HG02938 (cell line): ENCODE measurements at regions not wholly inside any gene's neighbourhood (a gene's known extent, or its start where the extent isn't known, plus 50 kb on each side); places are given as distances from the start of the nearest gene placed in this dataset.

Experiments used
- ATAC-seq: cut with Tn5 transposase; IDR thresholded peaks from one replicate; pipeline ENCODE4 v1.9.1; 2021; ENCODE audit warnings: mild to moderate bottlenecking, moderate library complexity; ENCODE audit not compliant: unreplicated experiment

DNA sequence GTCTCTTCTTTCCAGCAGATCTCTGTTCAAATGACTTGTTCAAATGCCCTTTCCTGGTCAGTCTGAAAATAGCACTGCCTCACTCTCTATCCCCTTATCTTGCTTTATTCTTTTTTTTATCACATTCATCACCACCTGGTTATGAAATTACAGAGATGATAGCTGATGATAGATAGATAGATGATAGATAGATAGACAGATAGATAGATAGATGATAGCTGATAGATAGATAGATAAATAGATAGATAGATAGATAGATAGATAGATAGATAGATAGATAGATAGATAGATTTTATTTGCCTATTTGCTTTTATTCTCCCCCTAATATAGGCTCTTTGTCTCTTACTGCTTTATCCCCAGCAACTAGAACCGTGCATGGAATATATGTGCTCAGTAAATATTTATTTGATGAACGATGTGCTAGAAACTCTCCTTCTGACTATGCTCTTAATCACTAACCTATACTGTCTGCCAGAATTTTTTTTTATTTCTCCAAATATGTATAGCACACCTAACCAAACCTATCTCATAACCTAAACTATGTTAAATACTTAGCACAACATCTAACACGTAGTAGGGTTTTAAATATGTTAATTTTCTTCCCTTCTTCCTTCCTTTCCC, 372.8 kb upstream of the DUSP10 start:
- no peak for ATAC-seq

DNA sequence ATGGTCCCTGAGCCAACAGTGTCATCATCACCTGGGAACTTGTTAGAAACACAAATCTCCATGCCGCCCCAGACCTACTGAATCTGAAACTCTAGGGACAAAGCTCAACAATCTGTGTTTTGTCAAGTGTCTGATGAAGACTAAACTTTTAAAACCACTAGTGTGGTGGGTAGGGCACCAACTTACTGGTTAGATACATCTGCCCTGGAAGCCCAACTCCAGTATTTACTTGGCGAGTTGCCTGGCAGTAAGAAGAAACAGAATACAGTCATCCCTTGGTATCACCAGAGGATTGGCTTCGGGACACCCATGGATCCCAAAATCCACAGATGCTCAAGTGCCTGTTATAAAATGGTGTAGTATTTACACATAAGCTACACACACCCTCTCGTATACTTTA, 367.9 kb upstream of the DUSP10 start:
- ATAC-seq, result no peak

DNA sequence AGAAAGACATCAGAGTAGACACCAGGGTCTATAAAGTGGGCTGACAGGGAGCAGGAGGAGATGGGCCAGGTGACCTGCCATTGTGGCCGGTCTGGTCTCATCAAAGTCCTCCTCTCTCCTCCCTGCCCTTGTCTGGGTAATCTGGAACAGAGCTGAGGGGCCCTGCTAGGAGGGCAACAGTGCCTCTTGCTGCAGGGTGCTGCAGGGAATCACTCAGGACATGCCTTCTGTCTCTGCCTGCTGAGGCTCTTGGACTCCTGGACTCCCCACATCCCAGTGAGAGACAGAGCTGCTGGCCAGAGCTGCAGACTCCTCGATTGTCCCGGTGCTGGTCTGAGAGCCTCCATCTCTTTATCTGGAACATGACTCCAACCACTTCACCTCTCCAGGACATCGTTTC, 366.1 kb upstream of the DUSP10 start:
- no peak for ATAC-seq

DNA sequence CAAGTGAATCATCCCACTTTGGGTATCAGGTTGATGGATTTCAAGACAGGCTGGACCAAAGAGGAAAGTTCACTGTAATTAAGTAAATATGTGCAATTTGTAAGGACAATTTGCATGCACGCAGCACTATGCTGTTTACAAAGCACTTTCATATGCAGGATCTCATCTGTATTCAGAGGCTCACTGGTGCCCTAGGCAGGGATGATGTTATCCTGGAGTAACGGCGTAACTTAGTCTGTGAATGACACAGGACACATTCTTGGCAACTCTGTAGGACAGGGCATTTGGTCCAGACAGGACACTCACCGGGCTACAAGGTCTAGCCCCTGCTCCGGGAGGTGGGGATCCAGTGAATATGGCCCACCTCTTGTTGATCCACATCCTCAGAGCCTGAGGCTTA, 365.4 kb upstream of the DUSP10 start:
- ATAC-seq, result no peak

DNA sequence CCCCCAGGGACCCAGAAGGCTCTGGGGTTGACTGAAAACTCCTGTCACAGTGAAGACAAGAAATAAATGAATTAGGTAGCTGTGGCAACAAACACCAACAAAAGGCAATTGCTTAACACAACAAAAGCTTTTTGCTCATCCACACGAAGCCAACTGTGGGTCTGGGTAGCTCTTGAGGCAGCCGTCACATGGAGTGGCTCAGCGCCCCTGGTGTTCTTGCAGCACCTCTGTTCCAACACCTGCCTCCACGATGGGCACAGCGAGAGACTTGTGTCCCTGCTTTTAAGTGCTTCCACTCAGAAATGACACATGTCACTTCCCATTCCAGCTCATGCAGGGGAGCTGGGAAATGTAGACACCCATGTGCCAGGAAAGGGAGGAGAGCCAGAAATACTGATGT, 364.5 kb upstream of the DUSP10 start:
- ATAC-seq, result no peak

DNA sequence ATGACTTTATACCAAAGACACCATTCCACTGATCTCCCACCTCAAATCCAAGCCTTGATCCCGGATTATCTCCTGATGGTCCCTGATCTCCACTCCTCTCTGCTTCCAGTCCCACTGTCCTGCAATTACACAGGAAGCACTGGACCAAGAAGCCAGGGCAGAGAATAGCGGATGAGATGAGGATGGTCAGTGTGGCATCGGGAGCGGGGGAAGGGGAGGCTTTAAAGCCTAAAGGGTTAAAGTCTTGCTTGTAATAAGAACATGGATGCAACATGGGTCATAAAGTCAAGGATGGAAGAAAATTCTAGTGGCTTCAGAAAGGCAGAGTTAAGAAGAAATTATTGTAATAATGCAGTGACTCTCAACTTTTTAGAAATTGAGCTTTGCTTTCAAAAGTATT, 364.0 kb upstream of the DUSP10 start:
- no peak for ATAC-seq

DNA sequence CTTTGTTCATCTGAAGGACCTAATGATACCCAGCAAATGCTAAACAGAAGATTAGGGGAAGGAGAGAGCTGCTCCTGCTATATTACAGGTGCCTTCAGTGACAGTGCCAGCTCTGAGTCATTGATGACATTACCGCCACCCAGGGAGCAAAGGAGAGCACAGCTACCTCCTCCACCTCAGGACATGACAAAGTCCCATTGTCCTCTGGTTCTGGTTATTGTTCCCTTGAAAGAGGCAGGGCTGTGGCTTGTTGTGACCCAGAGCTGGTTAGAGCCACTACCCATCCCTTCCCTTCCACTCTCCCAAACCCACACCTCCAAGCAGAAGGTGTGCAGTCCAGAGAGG, 363.5 kb upstream of the DUSP10 start:
- no peak for ATAC-seq

DNA sequence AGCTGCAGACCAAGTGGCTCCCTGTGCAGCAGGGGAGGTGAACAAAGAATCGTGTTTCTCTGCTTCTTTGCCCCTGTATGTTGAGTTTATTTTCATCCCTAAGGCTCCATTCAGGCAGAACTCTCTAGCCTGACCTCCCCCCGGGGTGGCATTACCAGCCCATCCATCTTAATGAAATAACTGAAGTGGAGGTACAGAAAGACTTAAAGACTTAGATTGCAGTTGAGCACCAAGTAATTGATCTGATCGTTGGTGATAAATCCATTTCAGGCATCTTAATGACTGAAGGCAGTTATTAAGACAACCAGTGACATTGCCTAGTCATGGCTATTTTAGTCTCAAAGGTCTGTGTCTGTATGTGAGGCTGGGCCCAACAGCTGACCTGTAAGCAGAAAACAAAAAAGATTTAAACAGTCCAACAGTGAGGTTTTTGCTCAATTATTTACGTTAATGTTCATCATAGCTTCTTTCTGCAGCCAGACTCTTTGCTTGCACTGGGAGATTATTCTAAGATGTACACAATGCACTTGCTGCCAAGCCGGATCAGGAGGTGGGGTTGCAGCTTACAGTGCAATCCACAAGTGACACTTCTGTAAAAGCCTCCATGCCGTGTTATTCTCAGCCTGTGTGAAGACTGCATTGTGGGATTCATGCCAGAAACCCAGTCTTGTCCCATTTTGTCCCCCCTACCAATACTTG, 363.0 kb upstream of the DUSP10 start:
- no peak for ATAC-seq

DNA sequence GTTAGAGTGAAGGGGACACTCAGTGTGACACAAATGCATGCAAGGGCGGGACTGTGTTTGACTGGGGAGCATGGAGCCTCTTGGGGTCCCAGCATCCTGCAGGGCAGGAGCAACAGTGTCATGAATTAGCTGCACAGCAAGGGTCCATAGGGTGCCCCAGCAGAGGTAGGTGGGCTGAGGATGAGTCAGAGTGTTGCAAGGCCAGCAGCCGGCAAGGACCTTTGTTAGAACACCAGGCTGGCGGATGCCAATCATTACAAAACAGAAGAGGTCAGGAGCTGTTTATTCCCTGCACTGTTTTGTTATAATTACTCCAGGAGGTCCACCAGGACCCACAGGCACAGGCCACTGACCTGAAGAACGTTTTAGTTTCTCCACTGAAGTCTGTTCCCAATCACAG, 362.2 kb upstream of the DUSP10 start:
- no peak for ATAC-seq

DNA sequence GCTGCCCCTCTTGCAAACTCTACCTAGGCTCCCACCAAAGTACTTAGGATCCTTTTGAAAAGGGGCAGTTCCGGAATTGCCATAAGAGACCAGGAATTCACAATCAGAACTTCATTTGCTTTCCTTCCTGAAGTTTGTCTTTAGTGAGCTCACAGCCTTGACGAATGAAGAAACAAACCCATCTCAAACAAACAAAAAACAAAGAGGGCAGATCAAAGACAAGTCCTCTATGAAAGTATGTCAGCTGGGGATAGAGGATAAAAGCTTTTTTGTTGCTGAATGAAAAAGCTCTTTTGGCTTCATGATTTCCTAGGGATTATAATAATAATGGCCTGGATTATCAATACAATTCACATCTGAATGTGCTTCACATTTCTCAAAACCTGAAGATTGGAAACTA, 357.9 kb upstream of the DUSP10 start:
- ATAC-seq, result no peak

DNA sequence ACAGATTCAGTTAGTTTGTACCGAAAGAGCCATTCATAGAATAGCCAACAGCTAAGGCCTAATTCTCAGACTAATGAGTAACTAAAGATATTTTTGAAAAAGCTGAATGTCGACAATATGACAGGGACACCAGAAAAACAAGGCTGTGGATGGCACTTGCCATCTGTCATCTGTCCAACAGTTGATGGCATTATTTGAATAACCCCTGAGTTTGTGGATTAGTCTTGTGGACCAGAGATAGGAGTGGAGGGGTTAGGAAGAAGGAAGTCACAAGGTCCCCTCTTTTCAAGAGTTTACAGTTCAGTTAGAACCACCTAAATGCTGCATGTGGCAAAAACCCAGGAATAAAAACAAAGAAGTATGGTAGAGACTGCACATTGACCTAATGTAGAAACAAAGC, 356.5 kb upstream of the DUSP10 start:
- ATAC-seq, result no peak

DNA sequence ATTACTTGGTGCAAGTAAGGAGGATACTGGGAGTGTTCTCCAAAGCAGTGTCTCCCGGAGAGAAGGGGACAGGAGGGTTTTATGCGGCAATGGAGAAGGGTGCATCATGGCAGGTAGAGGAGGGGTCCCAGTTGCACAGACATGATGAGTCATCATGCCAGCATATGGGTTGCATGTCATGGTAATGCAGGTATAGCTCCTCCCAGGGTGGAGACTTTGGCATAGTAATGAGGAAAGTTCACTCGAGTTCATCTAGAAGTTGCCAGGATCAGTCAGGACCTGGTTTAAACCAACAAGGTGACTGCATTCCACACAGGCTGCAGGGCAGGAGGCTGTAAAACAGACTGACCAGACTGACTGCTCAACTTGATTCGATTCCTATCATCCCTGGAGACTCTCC, 355.7 kb upstream of the DUSP10 start:
- ATAC-seq, result no peak

DNA sequence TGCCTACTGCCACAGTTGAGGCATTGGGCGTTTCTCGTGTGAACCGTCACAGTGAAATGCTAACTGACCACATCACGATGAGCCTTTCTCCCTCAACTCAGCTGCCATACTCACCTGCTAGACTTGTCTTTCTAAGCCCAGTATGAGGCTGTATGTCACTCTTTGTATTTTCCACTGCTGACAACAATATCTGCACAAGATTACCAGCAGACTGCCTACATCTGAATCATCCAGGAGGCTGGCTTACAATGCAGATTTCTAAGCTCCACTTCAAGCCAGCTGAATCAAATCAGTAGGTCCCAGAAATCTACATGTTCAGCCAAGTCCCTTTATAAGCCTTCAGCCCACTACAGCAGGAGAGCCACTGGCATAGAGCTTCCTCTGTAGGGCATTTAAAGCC, 355.0 kb upstream of the DUSP10 start:
- no peak for ATAC-seq

DNA sequence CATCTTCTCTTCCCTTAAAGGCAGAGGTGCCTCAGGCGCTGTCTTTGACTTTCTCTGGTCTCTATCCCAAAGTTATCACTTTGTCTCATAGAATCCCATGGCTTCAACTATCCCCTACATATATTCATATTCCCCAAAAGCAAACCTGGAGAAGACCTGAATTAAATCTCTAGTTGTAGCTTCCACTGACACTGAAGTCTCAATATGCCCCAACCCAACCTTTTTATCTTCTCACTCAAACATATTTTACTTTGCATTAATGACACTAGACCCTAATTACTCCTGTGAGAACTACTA, 354.5 kb upstream of the DUSP10 start:
- ATAC-seq, result no peak

DNA sequence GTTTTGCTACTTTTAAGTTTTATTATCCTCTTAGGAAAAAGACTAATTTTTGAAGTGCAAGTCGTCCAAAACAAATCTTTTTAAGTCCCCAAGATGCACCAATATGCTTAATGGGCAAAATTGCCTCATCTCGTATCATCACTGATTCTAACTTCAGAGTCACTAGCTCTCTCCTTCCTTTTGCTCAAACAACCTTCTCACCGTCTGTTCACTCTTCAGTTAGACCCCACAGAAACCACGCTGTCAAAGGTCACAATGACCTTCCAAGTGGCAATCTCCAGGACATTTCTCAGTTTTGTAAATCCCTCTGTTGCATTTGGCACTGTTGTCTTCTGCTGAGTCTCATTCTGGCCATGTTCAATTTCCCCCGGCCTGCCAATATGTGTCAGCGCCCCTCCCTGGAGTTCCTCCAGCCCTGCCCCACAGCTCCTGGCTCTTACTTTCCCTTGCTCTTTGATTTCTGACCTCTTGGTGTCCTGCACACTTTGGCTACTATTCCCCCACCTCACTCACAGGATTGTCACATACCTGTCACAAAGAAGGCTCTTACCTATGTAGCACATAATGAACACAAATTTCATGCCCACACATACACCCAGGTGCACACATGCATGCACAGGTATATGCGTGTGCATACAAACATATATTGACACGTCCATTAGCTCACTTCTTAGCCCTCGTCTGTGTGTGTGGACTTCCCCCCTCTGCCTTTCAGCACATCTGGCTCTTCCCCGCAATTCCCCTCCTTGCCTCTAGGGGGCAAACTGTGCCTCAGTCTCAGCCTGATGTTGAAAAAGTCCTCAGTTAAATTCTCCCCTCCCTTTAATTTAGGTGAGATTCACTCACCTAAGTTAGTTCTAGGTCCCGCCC, 354.0 kb upstream of the DUSP10 start:
- no peak for ATAC-seq

DNA sequence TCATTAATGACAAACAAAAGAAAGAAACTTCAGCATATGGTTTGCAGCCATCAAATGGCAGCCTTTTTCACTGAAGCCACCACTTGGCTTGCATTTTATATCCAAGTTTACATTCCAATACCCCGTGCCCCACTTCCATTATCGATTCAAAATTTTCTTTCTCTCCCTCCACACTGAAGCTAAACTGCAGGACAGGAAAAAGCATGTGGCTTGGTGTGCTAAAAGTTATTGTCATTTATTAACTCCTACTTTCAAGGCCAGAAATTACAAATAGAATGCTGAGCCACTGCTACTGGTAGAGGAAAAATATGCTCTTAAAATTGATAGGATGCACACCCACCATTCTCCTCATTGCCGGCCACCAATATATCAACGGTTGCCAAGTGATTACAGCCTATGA, 351.6 kb upstream of the DUSP10 start:
- no peak for ATAC-seq

DNA sequence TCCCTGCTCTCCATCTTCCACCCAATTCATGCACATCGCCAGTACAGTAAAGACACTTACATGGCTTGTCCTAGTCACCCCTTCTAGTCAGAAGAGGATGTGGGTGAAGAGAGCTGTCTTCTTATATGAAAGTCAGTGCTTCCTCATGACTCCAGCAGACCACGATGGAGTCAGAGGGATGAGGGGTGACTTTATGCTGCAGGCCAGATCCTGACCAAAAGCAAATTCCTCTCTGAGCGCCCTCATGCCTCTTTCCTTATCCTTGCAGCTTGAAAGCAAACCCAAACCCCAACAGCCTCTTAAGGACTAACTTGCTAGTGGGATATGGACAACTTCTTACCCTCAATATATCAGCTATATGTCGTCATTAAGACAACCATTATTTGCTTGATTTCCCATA, 348.2 kb upstream of the DUSP10 start:
- ATAC-seq, result no peak

DNA sequence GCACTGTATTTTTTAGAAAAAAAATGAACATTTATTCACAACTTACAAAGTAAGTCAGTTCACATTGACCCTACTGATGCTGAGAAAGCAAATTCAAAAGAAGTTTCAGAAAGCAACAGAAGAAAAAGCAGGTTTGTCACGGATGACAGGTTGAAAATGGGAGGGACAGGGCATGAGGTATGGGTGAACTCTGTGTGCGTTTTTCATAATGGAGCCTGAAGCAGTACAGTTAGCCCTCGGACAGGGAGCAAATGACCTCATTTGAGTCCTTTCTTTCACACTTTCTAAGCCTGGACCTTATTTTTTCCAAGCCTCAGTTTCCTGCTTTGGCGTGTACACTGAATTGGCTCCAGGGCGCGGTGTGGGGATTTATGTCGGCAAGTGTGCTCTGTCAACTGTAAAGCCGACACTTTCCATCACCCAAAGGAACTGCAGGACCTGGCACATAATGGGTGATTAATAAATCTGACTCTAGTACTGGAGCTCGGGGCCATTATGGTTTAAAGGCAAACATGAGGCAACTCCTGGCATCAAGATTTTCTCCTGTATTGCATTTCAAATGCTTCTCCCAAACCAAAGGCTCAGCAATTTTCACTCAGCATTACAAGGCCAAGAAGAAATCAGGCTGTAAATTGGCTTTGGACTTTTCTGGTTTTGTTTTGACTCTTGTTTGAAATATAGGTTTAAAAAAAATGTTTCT, 345.5 kb upstream of the DUSP10 start:
- ATAC-seq, result no peak

DNA sequence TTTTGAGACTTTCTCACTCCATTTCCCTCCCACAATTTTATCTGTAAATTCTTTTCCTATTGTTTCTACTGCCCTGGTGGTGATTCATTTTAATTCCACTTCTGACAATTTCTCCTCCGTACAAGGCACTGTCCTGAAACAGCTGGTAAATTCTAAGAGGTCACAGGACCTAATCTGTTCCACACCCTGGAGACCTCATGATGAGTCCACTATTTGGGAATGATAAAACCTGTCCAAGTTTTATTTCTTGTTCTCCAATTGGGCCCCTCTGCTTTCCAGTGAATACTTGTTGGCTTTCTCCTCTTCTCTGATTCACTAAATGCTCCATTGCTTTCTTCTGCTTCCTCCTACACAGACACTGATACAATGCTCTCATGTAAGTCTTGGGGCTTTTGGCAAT, 343.1 kb upstream of the DUSP10 start:
- no peak for ATAC-seq

DNA sequence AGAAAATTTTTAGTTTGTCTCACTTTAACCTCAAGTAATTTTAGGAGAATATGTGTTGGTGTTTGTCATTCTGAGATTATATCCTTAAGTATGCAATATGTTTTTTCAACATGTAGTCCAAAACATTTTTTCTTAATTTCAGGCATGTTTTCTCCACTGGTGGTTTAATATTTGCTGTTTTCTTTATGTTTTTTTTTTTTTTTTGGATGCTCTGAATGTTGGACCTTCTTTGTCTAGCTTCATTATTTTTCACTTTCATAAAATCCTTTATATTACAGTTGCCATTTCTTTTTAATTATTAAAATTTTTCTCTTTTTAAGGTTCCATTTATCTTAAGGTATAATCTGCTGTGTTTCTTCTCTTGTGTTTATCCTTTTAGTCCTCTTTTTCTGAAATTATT, 342.2 kb upstream of the DUSP10 start:
- no peak for ATAC-seq

DNA sequence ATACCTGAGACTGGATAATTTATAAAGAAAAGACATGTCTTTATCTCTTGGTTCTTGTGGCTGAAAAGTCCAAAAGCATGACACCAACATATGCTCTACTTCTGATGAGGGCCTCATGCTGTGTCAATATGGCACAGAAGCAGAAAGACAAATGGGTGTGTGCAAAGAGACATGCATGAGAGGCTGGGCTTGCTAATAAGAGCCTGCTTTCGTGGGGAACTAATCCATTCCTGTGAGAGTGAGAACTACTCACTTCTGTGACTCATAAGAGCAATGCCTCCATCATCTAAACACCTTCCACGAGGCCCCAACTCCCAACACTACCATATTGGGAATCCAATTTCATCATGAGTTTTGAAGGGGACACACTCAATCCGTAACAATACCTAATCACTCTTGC, 340.0 kb upstream of the DUSP10 start:
- ATAC-seq, result no peak

DNA sequence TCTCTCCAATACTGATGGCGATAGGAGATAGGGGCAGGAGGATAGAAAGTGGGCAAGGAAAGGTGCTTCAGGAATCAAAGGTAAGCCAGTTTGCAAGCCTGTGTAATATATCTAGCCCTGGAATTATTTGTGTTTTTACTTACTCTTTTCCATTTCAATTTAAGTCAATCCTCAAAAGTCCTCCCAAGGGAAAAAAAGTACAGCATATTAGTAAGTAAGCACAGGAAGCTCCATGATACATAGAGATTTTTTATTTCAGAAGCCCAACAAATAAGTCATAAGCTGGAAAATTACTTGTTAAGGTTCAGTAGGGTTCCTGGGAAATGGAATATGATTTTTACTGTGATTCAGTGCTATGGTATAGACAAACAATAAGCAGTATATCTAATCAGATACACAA, 337.7 kb upstream of the DUSP10 start:
- ATAC-seq, result no peak
